OCI-LY1 (cell line): ENCODE measurements at regions not wholly inside any gene's neighbourhood (a gene's known extent, or its start where the extent isn't known, plus 50 kb on each side); places are given as distances from the start of the nearest gene placed in this dataset.

ENCODE experiments used
- H2AFZ ChIP-seq: fragments of 200-600 bp; sonication (generic), shearing (Covaris generic); 2 replicates; pipeline ENCODE4 v1.6.0; 2014; ENCODE audit warnings: antibody characterized with exemption, mild to moderate bottlenecking, low read length
- H3F3A ChIP-seq: fragments of 200-600 bp; sonication (generic), shearing (Covaris generic); 2 replicates; pipeline ENCODE4 v1.6.0; 2014; ENCODE audit warnings: mild to moderate bottlenecking, antibody characterized with exemption, low read length, moderate library complexity; ENCODE audit not compliant: insufficient read depth
- H3K27ac ChIP-seq: fragments of 200-600 bp; sonication (generic); 2 replicates; pipeline ENCODE4 v1.5.1; 2014; ENCODE audit warnings: low read length, mixed run types, mild to moderate bottlenecking, low read depth; ENCODE audit not compliant: poor library complexity, severe bottlenecking
- H3K27me3 ChIP-seq: fragments of 200-600 bp; sonication (generic); 2 replicates; pipeline ENCODE4 v1.6.0; 2014; ENCODE audit warnings: antibody characterized with exemption, mild to moderate bottlenecking, low read length, moderate library complexity; ENCODE audit not compliant: insufficient read depth
- H3K36me3 ChIP-seq: fragments of 200-600 bp; sonication (generic); 2 replicates; pipeline ENCODE4 v1.6.1; 2014; ENCODE audit warnings: mild to moderate bottlenecking, antibody characterized with exemption, low read length, moderate library complexity, mixed read lengths; ENCODE audit not compliant: insufficient read depth
- H3K4me1 ChIP-seq: fragments of 200-600 bp; sonication (generic); 2 replicates; pipeline ENCODE4 v1.5.1; 2014; ENCODE audit warnings: mild to moderate bottlenecking, low read length, moderate library complexity; ENCODE audit not compliant: insufficient read depth, severe bottlenecking
- H3K4me2 ChIP-seq: fragments of 200-600 bp; sonication (generic), shearing (Covaris generic); 2 replicates; pipeline ENCODE4 v1.6.1; 2014; ENCODE audit warnings: low read length
- H3K4me3 ChIP-seq: fragments of 200-600 bp; sonication (generic); 2 replicates; pipeline ENCODE4 v1.5.1; 2014; ENCODE audit warnings: low read length, low read depth, mild to moderate bottlenecking, mixed read lengths; ENCODE audit not compliant: poor library complexity, severe bottlenecking
- H3K79me2 ChIP-seq: fragments of 200-600 bp; shearing (Covaris generic); 2 replicates; pipeline ENCODE4 v1.6.1; 2016; ENCODE audit warnings: mixed run types, low read length, mixed read lengths; ENCODE audit not compliant: insufficient read depth
- H3K9ac ChIP-seq: fragments of 200-600 bp; sonication (generic), shearing (Covaris generic); 2 replicates; pipeline ENCODE4 v1.6.1; 2014; ENCODE audit warnings: mild to moderate bottlenecking, low read length, mixed read lengths
- H3K9me2 ChIP-seq: fragments of 200-600 bp; sonication (generic), shearing (Covaris generic); 2 replicates; pipeline ENCODE4 v1.6.1; 2014; ENCODE audit warnings: low read depth, mild to moderate bottlenecking, low read length, mixed read lengths
- H3K9me3 ChIP-seq: fragments of 200-600 bp; shearing (Covaris generic); 2 replicates; pipeline ENCODE4 v1.6.1; 2014; ENCODE audit warnings: low read length, mixed read lengths
- H4K20me1 ChIP-seq: fragments of 200-600 bp; sonication (generic), shearing (Covaris generic); 2 replicates; pipeline ENCODE4 v1.6.0; 2016; ENCODE audit warnings: mild to moderate bottlenecking, low read length; ENCODE audit not compliant: insufficient read depth
- CTCF ChIP-seq: fragments of 200-600 bp; sonication (generic), shearing (Covaris generic); IDR thresholded peaks from 2 replicates; pipeline ENCODE4 v1.5.1; 2017; ENCODE audit warnings: mild to moderate bottlenecking, antibody characterized with exemption, low read length, moderate library complexity, mixed read lengths
- EZH2 ChIP-seq: fragments of 200-600 bp; sonication (generic), shearing (Covaris generic); IDR thresholded peaks from 2 replicates; pipeline ENCODE4 v1.8.0; 2017; ENCODE audit warnings: borderline replicate concordance, mixed run types, mild to moderate bottlenecking, antibody characterized with exemption, low read length, moderate library complexity, mixed read lengths

GRCh38 chr5:109479260-109479860 is 69.6 kb upstream of the PJA2 start:
- no peaks in the 10 kb centered on the region for H3K79me2 ChIP-seq
- TF ChIP-seq CTCF: peak; percentile 69
- TF ChIP-seq EZH2: no peak
- H3K36me3 ChIP-seq: no peaks in the 10 kb centered on the region
- H3K4me1 ChIP-seq: no peaks in the 10 kb centered on the region
- no peaks in the 10 kb centered on the region for H3K9me2 ChIP-seq
- H4K20me1 ChIP-seq: no peaks in the 10 kb centered on the region
- no peak overlapping the region for H3K4me3 ChIP-seq
- no peaks in the 10 kb centered on the region for H3F3A ChIP-seq
- H3K27ac ChIP-seq: no peak overlapping the region
- H3K27me3 ChIP-seq: no peaks in the 10 kb centered on the region
- peaks cover 3% of the 10 kb centered on the region; the same call in 1 of the 2 replicates for H3K9me3 ChIP-seq
- H3K9ac ChIP-seq: no peak overlapping the region
- H2AFZ ChIP-seq: no peak overlapping the region
- H3K4me2 ChIP-seq: no peak overlapping the region

GRCh38 chr5:109478830-109479229 is 69.1 kb upstream of the PJA2 start:
- H3K36me3 ChIP-seq: no peaks in the 10 kb centered on the region
- no peak overlapping the region for H3K27ac ChIP-seq
- H3K9ac ChIP-seq: no peak overlapping the region
- no peak overlapping the region for H3K4me3 ChIP-seq
- no peaks in the 10 kb centered on the region for H3K4me1 ChIP-seq
- no peak overlapping the region for H3K4me2 ChIP-seq
- peaks cover 3% of the 10 kb centered on the region; the same call in 1 of the 2 replicates for H3K9me3 ChIP-seq
- TF ChIP-seq CTCF: no peak
- TF ChIP-seq EZH2: no peak
- no peaks in the 10 kb centered on the region for H3K27me3 ChIP-seq
- H4K20me1 ChIP-seq: no peaks in the 10 kb centered on the region
- no peaks in the 10 kb centered on the region for H3F3A ChIP-seq
- no peaks in the 10 kb centered on the region for H3K9me2 ChIP-seq
- no peaks in the 10 kb centered on the region for H3K79me2 ChIP-seq
- H2AFZ ChIP-seq: no peak overlapping the region

DNA sequence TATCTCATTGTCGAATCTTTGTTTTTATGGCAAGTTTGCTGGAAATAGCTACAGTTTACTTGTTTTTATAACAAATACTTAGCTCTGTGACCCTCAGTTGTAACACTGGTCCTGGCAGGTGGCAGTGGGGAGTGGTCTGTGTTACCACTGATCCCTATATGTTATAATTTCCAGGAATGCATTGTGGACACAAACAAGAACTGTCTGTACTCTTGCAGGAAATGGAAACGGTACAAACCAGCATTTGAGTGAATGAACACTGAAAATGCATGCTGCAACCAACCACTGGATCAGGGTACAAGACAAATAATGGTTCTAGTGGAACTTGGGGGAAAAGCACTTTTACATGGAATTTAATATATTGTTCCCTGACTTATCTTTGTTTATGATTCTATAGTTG is 66.5 kb upstream of the PJA2 start:
- H3K79me2 ChIP-seq: no peaks in the 10 kb centered on the region
- H3F3A ChIP-seq: no peaks in the 10 kb centered on the region
- no peaks in the 10 kb centered on the region for H3K9me2 ChIP-seq
- no peak overlapping the region for H3K27ac ChIP-seq
- H2AFZ ChIP-seq: no peak overlapping the region
- no peaks in the 10 kb centered on the region for H3K27me3 ChIP-seq
- H4K20me1 ChIP-seq: no peaks in the 10 kb centered on the region
- no peak overlapping the region for H3K9ac ChIP-seq
- no peak overlapping the region for H3K4me3 ChIP-seq
- no peaks in the 10 kb centered on the region for H3K4me1 ChIP-seq
- no peaks in the 10 kb centered on the region for H3K36me3 ChIP-seq
- peaks cover 3% of the 10 kb centered on the region; the same call in 1 of the 2 replicates for H3K9me3 ChIP-seq
- H3K4me2 ChIP-seq: no peak overlapping the region
- TF ChIP-seq CTCF: no peak
- TF ChIP-seq EZH2: no peak
